HG03066 (cell line): ENCODE measurements at regions not wholly inside any gene's neighbourhood (a gene's known extent, or its start where the extent isn't known, plus 50 kb on each side); places are given as distances from the start of the nearest gene placed in this dataset.
"Not testable (repeated sequence)": the region's sequence is repeated elsewhere in the genome, so short reads cannot be mapped to it uniquely, and the experiment has no call there.

Experiments
- ATAC-seq: cut with Tn5 transposase; IDR thresholded peaks from one replicate; pipeline ENCODE4 v1.9.1; 2021; ENCODE audit warnings: low read depth; ENCODE audit not compliant: unreplicated experiment

DNA sequence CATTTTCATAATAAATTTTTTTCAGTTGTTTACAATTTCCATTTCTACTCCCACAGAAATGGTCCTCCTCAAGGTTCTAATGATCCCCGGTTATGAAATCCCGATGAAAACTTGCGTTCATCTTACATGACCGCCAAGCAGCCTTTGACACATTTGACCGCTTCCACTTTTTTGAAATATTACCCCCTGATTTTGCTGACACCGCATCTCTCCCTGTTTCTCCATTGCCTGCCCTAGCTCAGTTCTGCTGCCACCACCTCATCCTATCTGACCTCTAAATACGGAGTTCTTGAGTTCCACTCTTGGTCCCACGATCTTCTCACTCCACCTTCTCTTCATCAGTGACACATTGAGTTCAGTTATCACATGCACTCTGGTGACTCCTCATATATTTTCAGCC is 74.1 kb downstream of the SLC35B3 start:
- ATAC-seq = no peak

- no peak for ATAC-seq
Measured at GRCh38 chr6:8352966-8353340, 82.4 kb downstream of the SLC35B3 start.

DNA sequence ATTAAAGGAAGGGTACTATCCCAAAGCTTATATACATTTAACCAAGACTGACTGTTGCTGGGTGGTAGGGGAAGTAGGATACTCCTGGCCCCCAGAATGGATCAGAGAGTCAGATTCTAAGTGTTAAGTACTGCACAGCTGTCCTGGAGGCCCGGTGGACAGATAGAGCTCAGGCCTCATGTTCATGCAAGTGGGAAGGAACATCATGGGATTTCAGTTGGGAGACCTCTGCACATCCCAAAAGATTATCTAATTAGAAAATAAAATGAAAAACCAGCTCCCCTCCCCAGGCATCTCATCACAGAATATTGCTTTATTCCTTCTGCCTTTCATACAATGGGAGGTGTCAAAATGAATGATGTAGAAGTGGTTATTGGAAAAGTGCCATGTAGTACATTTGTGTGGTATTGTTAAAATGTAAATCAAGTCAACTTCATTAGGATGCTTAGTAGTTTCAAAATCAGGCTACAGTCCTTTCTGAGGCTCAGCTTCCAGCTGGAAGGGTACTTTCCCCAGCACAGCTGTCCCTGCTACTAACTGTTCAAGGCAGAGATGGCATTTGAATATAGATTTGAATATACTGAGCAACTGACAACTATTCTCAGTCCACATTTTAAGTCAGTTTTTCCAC is 82.9 kb downstream of the SLC35B3 start:
- ATAC-seq = no peak

GRCh38 chr6:8343600-8343999 is 91.7 kb downstream of the SLC35B3 start:
- no peak for ATAC-seq

DNA sequence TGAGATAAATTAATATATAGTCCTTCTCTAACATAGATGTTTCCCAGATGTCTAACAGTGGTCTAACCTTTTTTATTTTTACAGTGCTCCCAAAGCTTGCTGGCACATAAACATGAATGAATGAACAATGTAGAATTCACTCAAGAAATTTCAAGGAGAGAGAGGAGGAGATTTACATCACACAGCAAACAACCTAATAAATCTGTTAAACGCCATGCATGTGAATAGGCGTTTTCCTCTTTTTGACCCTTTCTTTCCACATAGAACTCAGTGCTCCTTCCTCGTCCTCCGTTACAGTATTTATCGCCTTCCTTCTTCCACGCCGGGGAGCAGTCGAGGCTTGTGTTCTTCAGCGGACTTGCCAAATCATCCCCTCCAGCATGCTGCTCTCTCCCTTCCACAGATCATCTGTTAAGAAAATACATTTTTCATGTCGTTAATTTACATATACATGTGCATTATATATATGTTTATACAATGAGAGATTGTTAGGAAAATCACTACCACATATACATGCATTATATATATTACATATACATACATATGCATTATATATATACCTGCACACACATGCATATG is 93.0 kb downstream of the SLC35B3 start:
- ATAC-seq = no peak

DNA sequence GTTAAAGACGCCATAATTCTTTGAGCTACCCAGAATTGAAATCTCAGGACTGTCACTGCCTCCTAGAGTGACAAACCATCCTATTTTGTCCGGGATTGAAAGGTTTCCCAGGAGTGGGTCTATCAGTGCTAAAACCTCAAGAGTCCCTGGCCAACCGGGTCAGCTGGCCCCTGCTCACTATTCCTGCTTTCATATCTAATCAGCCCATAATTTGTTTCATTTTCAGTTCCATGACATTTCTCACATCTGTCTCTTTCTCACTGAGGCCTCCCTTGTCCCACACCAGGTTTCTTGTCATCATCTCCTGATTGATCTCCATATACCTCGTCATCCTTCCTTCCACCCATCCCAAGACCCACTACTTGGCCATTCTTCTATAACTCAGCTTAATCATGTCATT is 98.2 kb downstream of the SLC35B3 start:
- ATAC-seq = no peak

- no peak for ATAC-seq
Measured at GRCh38 chr6:8336406-8337057, 98.8 kb downstream of the SLC35B3 start.

- ATAC-seq = no peak
Measured at GRCh38 chr6:8335896-8336295, 99.4 kb downstream of the SLC35B3 start.

DNA sequence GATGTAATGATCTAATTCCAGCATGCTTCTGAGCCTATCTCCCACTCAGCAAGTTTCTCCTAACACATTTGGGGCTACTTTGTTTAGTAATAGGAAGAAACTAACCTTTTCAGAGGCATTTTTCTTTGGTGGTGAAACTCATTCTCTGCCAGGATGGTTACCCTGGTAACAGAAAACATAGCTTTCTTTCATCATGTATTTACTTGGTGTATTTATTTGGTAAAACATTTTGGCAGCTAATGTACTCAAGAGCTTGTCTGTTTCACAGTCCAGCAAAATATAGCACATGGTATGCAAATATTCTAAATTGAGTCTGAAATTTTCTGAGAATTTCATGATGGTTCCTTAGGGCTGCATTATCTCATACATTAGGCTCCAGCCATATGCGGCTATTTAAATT is 100.0 kb downstream of the SLC35B3 start:
- no peak for ATAC-seq

DNA sequence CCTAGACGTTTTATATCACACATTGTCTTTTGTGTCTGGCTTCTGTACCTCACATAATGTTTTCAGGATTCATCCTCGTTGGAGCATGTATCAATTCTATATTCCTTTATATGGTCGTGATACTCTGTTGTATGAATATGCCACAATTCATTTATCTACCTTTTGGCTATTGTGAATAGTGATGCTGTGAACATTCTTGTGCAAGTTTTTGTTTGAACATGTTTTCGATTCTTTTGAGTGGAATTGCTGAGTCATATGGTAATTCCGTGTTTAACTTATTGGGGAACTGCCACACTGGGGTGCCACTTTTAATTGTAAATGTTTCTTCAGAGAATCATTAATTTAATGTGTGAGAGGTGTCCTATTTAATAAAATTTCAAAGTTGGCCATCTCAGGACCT is 101.2 kb downstream of the SLC35B3 start:
- ATAC-seq = no peak

DNA sequence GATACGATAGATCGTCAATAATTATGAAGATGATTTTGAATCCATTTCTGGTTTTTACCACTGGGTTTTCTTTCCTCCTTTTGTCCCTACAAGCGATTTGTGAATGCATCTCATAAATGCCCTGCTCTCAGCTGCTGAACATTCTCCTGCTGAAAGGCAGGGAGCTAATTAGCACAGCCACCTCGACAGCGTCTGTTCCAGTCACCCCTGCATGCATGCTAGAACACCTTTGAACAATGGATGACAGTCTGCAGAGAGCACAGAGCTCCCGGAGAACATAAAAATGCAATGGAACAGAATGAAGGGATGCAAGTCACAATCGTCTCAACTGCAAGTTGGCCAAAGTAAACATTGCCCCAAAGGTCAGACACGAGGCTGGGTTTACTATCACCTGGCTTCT is 105.8 kb downstream of the SLC35B3 start:
- ATAC-seq = no peak

- no peak for ATAC-seq
Measured at GRCh38 chr6:8325743-8326142, 109.6 kb downstream of the SLC35B3 start.

DNA sequence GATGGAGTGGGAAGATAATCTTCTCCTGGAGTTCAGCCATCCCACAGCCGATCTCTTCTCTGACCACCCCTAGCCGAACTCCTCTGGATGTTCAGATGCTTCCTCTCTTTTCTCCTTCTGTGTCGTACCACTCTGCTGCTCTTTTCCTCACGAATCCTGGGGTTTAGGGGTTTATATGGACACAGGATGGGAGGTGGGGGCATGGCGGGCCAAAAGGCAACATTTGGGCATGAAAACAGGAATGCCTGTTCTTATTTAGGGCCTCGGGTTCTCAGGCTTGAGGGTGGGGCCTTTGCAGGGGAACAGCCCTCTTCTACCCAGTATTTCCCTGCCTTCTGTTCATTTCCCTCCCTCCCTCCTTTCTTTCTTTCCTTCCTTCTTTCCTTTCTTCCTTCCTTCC is 112.7 kb downstream of the SLC35B3 start:
- no peak for ATAC-seq

GRCh38 chr6:8321671-8322404 is 113.5 kb downstream of the SLC35B3 start:
- no peak for ATAC-seq

DNA sequence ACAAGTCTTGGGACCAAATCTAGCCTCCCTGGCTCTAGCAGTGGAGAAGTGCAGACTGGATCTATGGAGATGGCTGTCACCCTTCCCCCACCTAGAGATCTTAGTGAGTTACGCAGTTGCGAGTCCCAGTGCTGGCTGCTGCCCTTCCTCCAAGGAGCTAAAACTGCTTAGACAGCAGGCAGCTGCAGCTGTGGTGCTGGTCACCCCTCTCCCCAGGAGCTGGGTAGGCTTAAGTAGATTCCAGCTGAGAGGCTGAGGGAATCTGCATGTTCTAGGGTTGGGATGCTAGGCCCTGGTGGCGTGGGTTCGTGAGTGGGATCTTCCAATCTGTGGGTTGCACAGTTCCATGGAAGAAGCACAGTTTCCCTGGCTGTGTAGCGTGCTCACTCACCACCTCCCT is 120.2 kb downstream of the SLC35B3 start:
- no peak for ATAC-seq

DNA sequence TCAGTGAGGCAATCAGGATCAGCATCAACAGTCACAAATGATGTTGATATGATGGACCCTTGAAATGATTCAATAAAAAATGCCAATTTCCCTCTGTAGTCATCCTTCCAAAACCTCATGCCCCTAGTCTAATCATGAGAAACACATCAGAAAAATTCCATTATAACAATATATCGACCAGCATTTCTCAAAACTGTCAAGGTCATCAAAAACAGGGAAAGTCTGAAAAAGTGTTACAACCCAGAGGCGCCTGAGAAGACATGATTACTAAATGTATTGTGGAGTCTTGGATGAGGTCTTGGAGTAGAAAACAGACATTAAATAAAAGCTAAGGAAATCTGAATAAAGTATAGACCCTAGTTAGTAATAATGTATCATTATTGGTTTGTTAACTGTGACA is 133.8 kb downstream of the SLC35B3 start:
- no peak for ATAC-seq

- ATAC-seq = no peak
Measured at GRCh38 chr6:8299034-8299433, 136.3 kb downstream of the SLC35B3 start.

- ATAC-seq = not testable (repeated sequence)
Measured at GRCh38 chr6:8282946-8283345, 152.4 kb downstream of the SLC35B3 start.

DNA sequence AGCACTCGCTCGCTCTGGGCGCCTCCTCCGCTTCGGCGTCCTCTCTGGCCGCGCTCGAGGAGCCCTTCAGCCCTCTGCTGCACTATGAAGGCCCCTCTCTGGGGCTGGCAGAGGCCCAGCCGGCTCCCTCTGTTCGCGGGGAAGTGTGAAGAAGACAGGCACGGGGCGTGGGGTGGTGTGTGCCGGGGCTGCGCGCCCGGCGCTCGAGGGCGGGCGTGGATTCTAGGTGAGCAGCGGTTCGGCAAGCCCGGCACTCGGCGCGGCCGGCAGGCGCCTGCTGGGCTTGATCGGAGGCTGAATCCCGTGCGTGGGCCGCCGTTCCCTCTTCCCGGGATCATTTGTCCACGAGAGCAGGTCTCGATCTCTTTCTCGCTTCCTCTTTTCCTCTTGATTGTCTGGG is 153.0 kb downstream of the SLC35B3 start:
- no peak for ATAC-seq

GRCh38 chr6:8279041-8279805 is 156.1 kb downstream of the SLC35B3 start:
- ATAC-seq = no peak

- no peak for ATAC-seq
Measured at GRCh38 chr6:8278562-8278961, 156.8 kb downstream of the SLC35B3 start.
